ENCODE measurements at regions not wholly inside any gene's neighbourhood (a gene's known extent, or its start where the extent isn't known, plus 50 kb on each side); places are given as distances from the start of the nearest gene placed in this dataset.

GRCh38 chr3:68151359-68151758, 496.9 kb upstream of the SUCLG2 start:
- TF ChIP-seq CTCF (IDR thresholded peaks at IDR 0.05; ENCODE audit: extremely low read depth in 1 of 2, insufficient read depth in 1 of 2, low read depth in 1 of 2, low read length in 2 of 2) (no peak), POLR2AphosphoS5 (IDR thresholded peaks at IDR 0.05; ENCODE audit: insufficient read depth, low read depth, low read length) (no peak)

All from endothelial cell of umbilical vein (primary cell).